ENCODE measurements at regions not wholly inside any gene's neighbourhood (a gene's known extent, or its start where the extent isn't known, plus 50 kb on each side); places are given as distances from the start of the nearest gene placed in this dataset.
"Not testable (repeated sequence)": the region's sequence is repeated elsewhere in the genome, so short reads cannot be mapped to it uniquely, and the experiment has no call there.

- DNase-seq (ENCODE audit: low read depth, low spot score) = no peak
Measured at GRCh38 chr7:23938215-23938614, 228.2 kb downstream of the STK31 start.

DNA sequence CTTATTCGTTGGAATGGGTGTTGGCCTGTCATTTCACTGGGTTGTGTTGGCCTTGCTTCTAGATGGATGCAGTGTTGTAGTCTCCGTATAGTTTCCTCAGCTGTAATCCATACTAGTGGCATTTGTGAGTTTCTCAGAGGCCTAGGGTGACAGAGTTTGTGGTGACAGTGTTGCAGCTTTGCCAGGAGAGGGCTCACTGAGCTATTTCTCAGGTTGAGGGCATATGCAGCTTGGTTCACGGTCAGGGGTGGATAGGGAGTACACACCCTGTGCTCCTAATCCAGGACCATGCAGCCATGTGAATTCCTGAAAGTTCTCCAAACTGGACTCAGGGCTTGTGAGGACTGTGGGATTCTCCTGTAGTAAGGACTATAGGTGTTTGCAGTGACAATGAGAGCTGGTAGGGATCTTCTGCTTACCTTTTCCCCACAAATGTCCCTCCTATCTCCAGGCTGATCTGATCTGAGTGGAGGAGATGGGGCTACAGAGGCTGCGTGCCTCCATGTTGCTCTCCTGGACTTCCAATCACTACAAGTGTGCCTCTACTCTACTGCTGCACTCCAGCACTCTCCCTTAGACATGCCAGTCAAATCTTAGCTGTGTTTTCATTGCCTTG, 229.0 kb downstream of the STK31 start:
- peak; percentile 17 for DNase-seq (ENCODE audit: low read depth, low spot score)

DNA sequence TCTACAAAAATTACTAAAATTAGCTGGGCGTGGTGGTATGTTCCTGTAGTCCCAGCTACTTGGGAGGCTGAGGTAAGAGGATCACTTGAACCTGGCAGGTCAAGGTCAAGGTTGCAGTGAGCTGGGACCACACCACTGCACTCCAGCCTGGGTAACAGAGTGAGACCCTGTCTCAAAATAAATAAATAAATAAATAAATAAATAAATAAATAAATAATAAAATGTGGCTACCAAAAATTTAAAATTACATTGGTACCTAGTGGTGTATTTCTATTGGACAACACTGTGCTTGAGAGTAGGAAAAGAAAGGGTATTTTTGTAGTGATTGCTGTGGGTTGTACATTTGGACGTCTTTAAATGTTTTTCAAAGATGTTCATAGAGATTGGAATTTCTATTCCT, 229.7 kb downstream of the STK31 start:
- DNase-seq (ENCODE audit: low read depth, low spot score) = not testable (repeated sequence)

DNA sequence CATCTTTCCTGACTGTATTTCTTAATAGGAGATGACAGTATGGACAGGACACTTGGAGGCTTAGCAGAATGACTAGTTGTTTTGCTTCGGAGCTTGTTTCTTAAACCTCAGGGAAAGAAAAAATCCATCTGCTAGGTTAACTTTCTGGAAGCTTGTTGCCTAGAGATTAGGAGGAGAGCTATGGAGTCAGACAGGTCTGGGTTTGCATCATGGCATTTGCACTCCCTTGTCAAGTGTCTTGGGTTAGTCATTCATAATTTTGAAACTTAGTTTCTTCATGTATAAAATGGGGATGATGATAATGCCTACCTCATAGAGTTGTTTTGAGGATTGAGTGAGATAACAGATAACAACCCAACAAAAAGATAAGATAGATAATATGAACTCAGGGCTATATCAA, 231.5 kb downstream of the STK31 start:
- DNase-seq (ENCODE audit: low read depth, low spot score) = no peak

DNA sequence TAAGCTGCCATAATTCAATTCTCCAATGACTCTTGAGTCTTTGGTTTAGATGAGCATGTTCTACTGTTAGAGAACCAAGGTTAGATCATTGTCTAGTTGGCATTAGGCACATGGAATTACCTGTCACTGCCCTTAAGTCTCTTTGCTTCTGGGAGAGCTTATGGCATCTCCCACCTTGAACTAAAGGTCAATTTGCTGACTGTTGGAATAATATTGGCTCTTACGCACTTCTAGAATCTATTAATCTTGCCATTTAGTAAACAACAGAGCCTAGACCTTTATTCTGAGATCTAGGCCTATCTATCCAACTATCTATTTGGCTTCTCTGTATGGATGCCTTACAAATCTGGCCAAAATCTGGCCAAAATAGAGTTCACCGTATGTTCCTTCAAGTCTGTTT, 232.0 kb downstream of the STK31 start:
- no peak for DNase-seq (ENCODE audit: low read depth, low spot score)

- no peak for DNase-seq (ENCODE audit: low read depth, low spot score)
Measured at GRCh38 chr7:23944131-23944530, 234.1 kb downstream of the STK31 start.

DNA sequence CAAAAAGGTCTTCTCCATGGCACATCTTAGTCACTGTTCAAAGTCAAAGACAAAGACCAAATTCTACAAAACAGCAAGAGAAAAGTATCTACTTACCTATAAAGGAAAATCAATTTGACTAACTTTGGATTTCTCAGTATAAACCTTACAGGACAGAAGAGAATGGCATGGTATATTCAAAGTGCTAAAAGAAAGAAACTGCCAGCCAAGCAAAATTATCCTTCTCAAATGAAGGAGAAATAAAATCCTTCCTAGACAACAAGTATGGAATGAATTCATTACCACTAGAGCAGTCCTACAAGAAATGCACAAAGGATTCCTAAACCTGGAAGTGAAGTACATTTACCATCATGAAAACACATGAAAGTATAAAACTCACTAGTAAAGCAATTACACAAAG, 235.5 kb downstream of the STK31 start:
- no peak for DNase-seq (ENCODE audit: low read depth, low spot score)

GRCh38 chr7:23955145-23955544, 245.1 kb downstream of the STK31 start:
- DNase-seq (ENCODE audit: low read depth, low spot score) = no peak

- DNase-seq (ENCODE audit: low read depth, low spot score) = no peak
Measured at GRCh38 chr7:23955600-23956149, 245.7 kb downstream of the STK31 start.

GRCh38 chr7:23956772-23957576, 247.0 kb downstream of the STK31 start:
- peak; percentile 12 for DNase-seq (ENCODE audit: low read depth, low spot score)

DNA sequence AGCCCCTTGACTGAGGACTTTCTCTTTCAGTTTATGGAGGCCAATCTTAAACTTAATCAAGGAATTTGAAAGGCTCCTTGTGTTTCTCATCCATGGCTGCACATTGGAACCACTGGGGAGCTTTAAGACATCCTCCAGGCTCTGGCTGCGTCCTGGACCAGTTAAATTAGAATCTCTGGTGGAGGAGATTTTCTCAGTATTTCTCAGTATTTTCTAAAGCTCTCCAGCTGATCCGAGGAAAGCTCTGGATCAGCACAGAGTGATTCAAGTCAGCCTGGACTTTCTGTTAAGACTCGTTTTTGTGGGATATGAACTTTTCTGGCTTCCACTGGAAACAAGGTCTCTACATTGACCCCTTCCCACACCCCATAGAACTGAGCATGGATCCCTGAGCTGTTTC, 249.8 kb downstream of the STK31 start:
- no peak for DNase-seq (ENCODE audit: low read depth, low spot score)

DNA sequence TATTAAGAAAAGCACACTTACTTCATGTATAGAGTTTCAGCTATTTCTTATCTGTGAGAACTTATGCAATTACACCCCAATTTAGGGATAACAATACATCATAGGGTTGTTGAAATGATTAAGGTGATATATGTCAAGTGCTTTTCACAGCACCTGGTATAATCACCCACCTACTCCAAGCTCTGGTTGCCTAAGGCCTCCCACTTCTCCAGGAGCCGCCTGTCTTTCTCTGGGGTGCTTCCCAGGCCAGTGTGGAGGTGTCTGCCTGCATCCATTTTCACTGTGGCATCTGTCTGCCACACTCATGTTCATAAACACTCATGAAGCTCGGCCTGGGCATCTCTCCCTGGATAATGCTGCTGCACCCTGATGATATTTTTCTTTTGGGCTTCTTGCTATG, 250.3 kb downstream of the STK31 start:
- DNase-seq (ENCODE audit: low read depth, low spot score) = no peak

DNA sequence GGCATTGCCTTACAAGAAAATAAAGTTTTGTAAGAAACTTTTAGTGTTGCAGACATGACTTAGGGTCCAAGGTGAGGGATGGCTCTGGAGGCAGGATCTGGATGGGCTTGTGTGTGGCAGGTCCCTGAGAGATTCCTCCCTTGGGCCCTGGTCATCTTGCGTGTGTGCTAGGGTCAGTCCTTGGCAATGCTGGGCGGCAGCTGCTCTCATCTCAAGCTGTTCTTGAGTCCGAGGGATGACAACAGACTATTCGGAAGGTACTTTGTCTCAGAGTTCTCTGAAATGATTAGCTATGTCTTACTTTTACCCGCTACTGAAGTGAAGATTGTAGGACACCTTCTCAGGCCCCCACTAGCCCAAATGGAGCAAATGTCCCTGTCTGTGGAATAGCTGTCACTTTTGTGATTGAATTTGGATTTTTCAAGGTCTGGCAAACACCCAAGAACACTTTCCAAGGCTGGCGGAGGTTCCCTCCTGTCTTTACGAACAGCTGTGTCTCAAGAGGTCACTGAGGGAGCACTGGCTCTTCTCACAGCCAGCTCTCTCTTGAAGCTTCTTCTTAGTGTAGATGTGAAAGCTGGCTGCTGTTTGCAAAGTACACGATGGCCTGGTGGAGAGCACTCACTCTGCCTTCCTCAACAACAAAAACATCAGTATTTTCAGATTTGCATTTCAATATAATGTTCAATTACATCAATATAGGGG, 253.6 kb downstream of the STK31 start:
- DNase-seq (ENCODE audit: low read depth, low spot score) = no peak

DNA sequence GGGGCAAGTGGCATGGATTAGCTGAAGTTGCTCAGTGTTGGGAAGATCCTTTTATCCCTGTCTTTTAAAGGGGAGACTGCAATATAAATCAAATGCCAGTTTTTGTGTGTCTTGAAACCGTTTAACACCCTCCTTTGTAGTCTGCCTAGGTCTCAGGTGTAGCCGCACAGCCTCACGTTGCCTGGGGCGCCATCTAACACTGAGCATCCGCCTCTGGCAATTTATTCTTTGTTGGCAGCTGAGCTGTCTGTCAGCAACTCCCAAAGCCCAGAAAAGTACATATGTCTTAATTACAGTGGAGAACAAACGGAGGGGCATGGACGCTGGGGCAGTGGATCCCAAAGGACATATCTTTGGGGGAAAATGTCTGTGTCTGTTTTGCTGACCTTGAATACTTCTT, 254.7 kb downstream of the STK31 start:
- DNase-seq (ENCODE audit: low read depth, low spot score) = no peak

GRCh38 chr7:23965296-23965695, 255.3 kb downstream of the STK31 start:
- DNase-seq (ENCODE audit: low read depth, low spot score) = no peak

DNA sequence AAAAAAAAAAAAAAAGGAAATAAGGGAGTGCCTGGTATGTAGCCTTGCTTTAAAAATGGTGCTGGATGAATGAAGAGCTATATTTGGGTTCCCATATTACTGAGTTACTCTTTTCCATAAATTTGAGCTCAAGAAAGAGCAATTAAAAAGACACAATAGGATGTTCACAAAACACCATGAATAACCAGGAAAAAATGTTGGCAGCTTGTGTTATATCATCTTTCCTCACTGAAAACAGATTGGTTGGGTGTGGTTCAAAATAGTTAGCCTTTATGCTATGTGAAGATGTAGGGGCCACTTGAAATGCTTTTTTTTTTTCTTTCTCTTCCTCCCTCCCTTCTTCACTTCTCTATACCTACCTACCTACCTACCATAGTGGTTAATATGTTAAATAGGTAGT, 256.9 kb downstream of the STK31 start:
- no peak for DNase-seq (ENCODE audit: low read depth, low spot score)

GRCh38 chr7:23967949-23968599, 258.1 kb downstream of the STK31 start:
- DNase-seq (ENCODE audit: low read depth, low spot score) = no peak

- DNase-seq (ENCODE audit: low read depth, low spot score) = no peak
Measured at GRCh38 chr7:23968791-23969190, 258.8 kb downstream of the STK31 start.

DNA sequence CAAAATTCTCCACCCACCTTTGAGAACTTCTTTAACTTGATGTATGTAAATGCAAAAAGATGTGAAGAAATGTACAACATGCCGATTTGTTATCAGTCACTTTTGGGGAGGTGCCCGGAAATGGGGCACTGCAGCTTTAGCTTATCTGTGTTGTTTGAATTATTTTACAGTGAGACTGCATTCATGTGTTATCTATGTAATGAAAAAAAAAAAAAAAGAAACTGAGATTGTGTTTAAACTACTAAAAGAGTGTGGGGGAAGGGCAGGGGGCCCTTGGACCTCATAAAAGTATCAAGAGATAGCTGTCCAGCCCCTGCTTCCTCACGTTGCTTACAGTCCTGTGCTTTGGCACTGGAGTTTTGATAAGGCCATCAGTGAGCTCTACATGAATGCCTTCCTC, 259.4 kb downstream of the STK31 start:
- DNase-seq (ENCODE audit: low read depth, low spot score) = no peak

- no peak for DNase-seq (ENCODE audit: low read depth, low spot score)
Measured at GRCh38 chr7:23970193-23970592, 260.2 kb downstream of the STK31 start.

DNA sequence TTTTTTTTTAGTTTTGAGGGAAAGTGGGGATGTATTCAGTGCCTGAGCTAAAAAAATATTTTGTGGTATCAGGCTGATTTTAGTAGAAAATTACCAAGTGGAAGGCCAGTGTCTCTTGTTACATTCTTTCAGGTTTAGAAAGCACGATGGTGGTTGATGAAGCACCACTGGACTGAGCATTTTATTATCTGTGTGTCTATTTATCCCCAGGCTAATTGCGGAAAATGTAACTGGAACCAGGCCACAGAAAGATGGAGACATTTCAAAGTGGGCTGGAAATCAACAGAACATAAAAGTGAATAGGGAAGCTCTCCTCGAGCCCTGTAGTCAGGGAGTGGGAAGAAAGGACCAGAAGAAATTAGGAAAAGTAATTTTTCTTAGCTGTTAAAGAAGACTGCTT, 261.0 kb downstream of the STK31 start:
- DNase-seq (ENCODE audit: low read depth, low spot score) = no peak

DNA sequence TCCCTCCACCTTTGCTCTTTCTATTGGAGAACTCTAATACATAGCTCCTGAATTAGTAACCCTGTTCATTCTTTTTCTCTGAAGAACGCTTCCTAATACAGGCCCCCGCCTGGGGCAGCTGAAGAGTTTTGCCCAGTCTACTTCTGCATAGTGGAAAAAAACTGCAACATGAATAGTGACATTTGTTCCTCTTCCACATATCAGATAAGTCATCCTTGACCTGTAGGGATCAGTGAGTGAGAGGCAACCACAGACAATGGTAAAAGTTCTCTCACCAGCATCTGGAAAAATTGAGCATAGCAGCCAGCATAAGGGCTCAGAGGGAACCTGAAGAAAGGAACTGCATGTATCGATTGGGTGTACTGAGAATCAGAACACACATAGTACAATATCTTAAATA, 262.0 kb downstream of the STK31 start:
- no peak for DNase-seq (ENCODE audit: low read depth, low spot score)
